ENCODE measurements at regions not wholly inside any gene's neighbourhood (a gene's known extent, or its start where the extent isn't known, plus 50 kb on each side); places are given as distances from the start of the nearest gene placed in this dataset.

GRCh38 chr3:124333931-124334640, 342.2 kb upstream of the ROPN1 start:
- Histone ChIP-seq H3K9me3 (ENCODE audit: control insufficient read depth, insufficient read depth, low read depth, low read length) (no peaks in the 10 kb centered on the region), H3K36me3 (ENCODE audit: control insufficient read depth, insufficient read depth, low read length) (no peaks in the 10 kb centered on the region), H3K4me3 (ENCODE audit: low read depth in 2 of 2, low read length in 2 of 2) (no peak overlapping the region), H3K27me3 (ENCODE audit: control insufficient read depth, insufficient read depth, low read length) (peaks cover 3% of the 10 kb centered on the region; the same call in 1 of the 2 replicates), H3K4me1 (ENCODE audit: control insufficient read depth, insufficient read depth, low read length) (no peaks in the 10 kb centered on the region), H3K27ac (ENCODE audit: low read length) (no peak overlapping the region)
- in situ Hi-C loops (cut with HindIII; ENCODE audit: low pct_unique_long_range_greater_than_20kb, low sequenced_read_pairs) (no loop called here), intact Hi-C loops (cut with micrococcal nuclease; ENCODE audit: unreplicated experiment) (no loop called here)
- no TSS peak for BruUV-seq (replicated peaks)
- DNase-seq (ENCODE audit: low read depth, low spot score): no peak
- ATAC-seq: no peak
- TF ChIP-seq SIN3A (IDR thresholded peaks at IDR 0.05; ENCODE audit: borderline replicate concordance, insufficient read depth, low read depth, low read length) (no peak), TCF7L2 (IDR thresholded peaks at IDR 0.05; ENCODE audit: low read depth, low read length) (no peak), REST (IDR thresholded peaks at IDR 0.05; ENCODE audit: insufficient read depth in 1 of 2, low read depth in 2 of 2, low read length in 1 of 2) (no peak), CTCF (IDR thresholded peaks at IDR 0.05) (no peak), POLR2AphosphoS5 (IDR thresholded peaks at IDR 0.05; ENCODE audit: low read depth, low read length) (no peak)
- ChIA-PET CTCF (no interaction called here), POLR2A (no interaction called here)

GRCh38 chr3:124336067-124336656, 344.2 kb upstream of the ROPN1 start:
- in situ Hi-C loops (cut with HindIII; ENCODE audit: low pct_unique_long_range_greater_than_20kb, low sequenced_read_pairs) (no loop called here), intact Hi-C loops (cut with micrococcal nuclease; ENCODE audit: unreplicated experiment) (no loop called here)
- no TSS peak for BruUV-seq (replicated peaks)
- ChIA-PET POLR2A (no interaction called here), CTCF (no interaction called here)
- Histone ChIP-seq H3K27me3 (ENCODE audit: control insufficient read depth, insufficient read depth, low read length) (peaks cover 12% of the 10 kb centered on the region), H3K36me3 (ENCODE audit: control insufficient read depth, insufficient read depth, low read length) (no peaks in the 10 kb centered on the region), H3K4me3 (ENCODE audit: low read depth in 2 of 2, low read length in 2 of 2) (no peak overlapping the region), H3K4me1 (ENCODE audit: control insufficient read depth, insufficient read depth, low read length) (no peaks in the 10 kb centered on the region), H3K27ac (ENCODE audit: low read length) (no peak overlapping the region), H3K9me3 (ENCODE audit: control insufficient read depth, insufficient read depth, low read depth, low read length) (no peaks in the 10 kb centered on the region)
- TF ChIP-seq CTCF (IDR thresholded peaks at IDR 0.05): no peak
- ATAC-seq: no peak
- no peak for DNase-seq (ENCODE audit: low read depth, low spot score)
